Osteoblast (primary cell): ENCODE measurements at regions not wholly inside any gene's neighbourhood (a gene's known extent, or its start where the extent isn't known, plus 50 kb on each side); places are given as distances from the start of the nearest gene placed in this dataset.

ENCODE experiments used
- DNase-seq: peaks from one replicate; pipeline ENCODE4 v3.0.0; 2011; ENCODE audit warnings: low spot score, mixed read lengths; ENCODE audit not compliant: insufficient read length; ENCODE audit errors: missing footprints
- H2AFZ ChIP-seq: 2 replicates; pipeline ENCODE4 v1.6.0; 2011; ENCODE audit warnings: mild to moderate bottlenecking, low read length
- H3K27ac ChIP-seq: 2 replicates; pipeline ENCODE4 v1.5.1; 2011; ENCODE audit warnings: mild to moderate bottlenecking, low read depth, low read length, moderate library complexity
- H3K27me3 ChIP-seq: 2 replicates; pipeline ENCODE4 v1.6.0; 2012; ENCODE audit warnings: mild to moderate bottlenecking, control low read depth, inconsistent platforms, low read length, moderate library complexity; ENCODE audit not compliant: insufficient read depth
- H3K36me3 ChIP-seq: 2 replicates; pipeline ENCODE4 v1.5.1; 2011; ENCODE audit warnings: mild to moderate bottlenecking, low read length, control low read depth, moderate library complexity; ENCODE audit not compliant: insufficient read depth
- H3K4me1 ChIP-seq: 2 replicates; pipeline ENCODE4 v1.5.1; 2011; ENCODE audit warnings: mild to moderate bottlenecking, low read length, control low read depth, moderate library complexity; ENCODE audit not compliant: insufficient read depth
- H3K4me2 ChIP-seq: 2 replicates; pipeline ENCODE4 v1.6.0; 2011; ENCODE audit warnings: mild to moderate bottlenecking, low read length; ENCODE audit not compliant: insufficient read depth
- H3K4me3 ChIP-seq: fragments of 200-600 bp; sonication (generic); 3 replicates; pipeline ENCODE4 v1.5.1; 2012; ENCODE audit warnings: mild to moderate bottlenecking, low read length, inconsistent platforms; ENCODE audit not compliant: insufficient read depth
- H3K79me2 ChIP-seq: 2 replicates; pipeline ENCODE4 v1.6.0; 2012; ENCODE audit warnings: mild to moderate bottlenecking, low read length, control low read depth, inconsistent platforms; ENCODE audit not compliant: insufficient read depth
- H3K9me3 ChIP-seq: 2 replicates; pipeline ENCODE4 v1.5.1; 2011; ENCODE audit warnings: low read depth, low read length, control low read depth
- H4K20me1 ChIP-seq: 2 replicates; pipeline ENCODE4 v1.6.0; 2012; ENCODE audit warnings: mild to moderate bottlenecking, low read length, control low read depth; ENCODE audit not compliant: insufficient read depth
- TF ChIP-seq, protein P1 (sequence below): IDR thresholded peaks from 2 replicates; pipeline ENCODE4 v1.5.1; 2011; ENCODE audit warnings: mild to moderate bottlenecking, low read depth, low read length, moderate library complexity; ENCODE audit errors: extremely low read depth

GRCh38 chr2:181172676-181173075 is 192.3 kb downstream of the UBE2E3 start:
- TF ChIP-seq, protein P1, sequence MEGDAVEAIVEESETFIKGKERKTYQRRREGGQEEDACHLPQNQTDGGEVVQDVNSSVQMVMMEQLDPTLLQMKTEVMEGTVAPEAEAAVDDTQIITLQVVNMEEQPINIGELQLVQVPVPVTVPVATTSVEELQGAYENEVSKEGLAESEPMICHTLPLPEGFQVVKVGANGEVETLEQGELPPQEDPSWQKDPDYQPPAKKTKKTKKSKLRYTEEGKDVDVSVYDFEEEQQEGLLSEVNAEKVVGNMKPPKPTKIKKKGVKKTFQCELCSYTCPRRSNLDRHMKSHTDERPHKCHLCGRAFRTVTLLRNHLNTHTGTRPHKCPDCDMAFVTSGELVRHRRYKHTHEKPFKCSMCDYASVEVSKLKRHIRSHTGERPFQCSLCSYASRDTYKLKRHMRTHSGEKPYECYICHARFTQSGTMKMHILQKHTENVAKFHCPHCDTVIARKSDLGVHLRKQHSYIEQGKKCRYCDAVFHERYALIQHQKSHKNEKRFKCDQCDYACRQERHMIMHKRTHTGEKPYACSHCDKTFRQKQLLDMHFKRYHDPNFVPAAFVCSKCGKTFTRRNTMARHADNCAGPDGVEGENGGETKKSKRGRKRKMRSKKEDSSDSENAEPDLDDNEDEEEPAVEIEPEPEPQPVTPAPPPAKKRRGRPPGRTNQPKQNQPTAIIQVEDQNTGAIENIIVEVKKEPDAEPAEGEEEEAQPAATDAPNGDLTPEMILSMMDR, result no peak
- Histone ChIP-seq H3K4me2 (no peak overlapping the region), H3K4me3 (no peak overlapping the region), H3K79me2 (no peaks in the 10 kb centered on the region), H3K4me1 (no peaks in the 10 kb centered on the region), H2AFZ (no peak overlapping the region), H3K27ac (no peak overlapping the region), H3K36me3 (no peaks in the 10 kb centered on the region), H3K27me3 (no peaks in the 10 kb centered on the region), H4K20me1 (no peaks in the 10 kb centered on the region), H3K9me3 (no peaks in the 10 kb centered on the region)
- DNase-seq, result no peak

DNA sequence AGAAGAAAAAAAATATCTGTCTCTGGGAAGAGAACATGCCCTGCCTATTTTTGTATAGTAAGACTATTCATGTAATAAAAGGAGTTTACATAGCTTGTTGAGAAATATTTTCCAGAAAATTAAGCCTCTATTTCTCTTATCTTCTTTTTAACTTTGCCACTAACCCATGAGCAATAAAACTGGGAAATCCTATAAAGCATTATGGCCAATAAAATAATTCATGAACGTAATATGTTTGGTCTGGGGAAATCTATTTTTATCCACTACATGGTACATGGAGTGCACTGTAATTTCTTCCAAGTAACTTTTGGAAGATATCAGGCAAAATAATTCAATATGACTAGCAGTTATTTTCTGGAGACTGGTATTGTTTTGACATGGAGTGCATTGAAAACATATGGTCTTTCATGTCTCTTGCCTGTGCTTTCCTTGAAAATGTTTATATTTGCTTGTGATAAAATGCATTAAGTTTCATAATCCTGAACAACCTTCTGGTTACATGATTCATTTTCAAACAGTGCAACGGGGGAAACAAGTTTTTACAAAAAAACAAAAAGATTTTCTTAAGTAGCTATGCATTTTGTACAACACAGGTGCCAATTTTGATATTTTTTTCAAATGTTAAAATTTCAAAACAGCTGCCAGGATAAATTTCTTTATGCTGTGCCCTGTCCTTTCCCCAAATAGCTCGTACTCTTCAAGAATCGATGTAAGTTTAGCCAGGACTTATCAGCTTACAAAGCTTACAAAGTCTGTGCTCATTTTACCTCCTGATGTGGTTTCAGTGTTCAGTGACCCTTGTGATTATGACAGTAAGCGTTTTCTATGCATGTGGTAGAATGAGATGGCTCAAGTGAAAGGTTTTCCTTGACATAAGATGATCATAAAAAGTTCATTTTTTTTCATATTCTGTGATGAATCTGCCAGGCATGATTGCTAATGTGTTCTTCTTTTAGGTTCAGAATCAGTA is 194.5 kb downstream of the UBE2E3 start:
- no peak overlapping the region for H3K27ac ChIP-seq
- no peaks in the 10 kb centered on the region for H4K20me1 ChIP-seq
- H3K27me3 ChIP-seq, result no peaks in the 10 kb centered on the region
- no peak for DNase-seq
- TF ChIP-seq, protein P1, result no peak
- H3K4me2 ChIP-seq, result no peak overlapping the region
- H3K4me3 ChIP-seq, result no peak overlapping the region
- H3K36me3 ChIP-seq, result no peaks in the 10 kb centered on the region
- no peak overlapping the region for H2AFZ ChIP-seq
- no peaks in the 10 kb centered on the region for H3K9me3 ChIP-seq
- no peaks in the 10 kb centered on the region for H3K79me2 ChIP-seq
- H3K4me1 ChIP-seq, result no peaks in the 10 kb centered on the region

DNA sequence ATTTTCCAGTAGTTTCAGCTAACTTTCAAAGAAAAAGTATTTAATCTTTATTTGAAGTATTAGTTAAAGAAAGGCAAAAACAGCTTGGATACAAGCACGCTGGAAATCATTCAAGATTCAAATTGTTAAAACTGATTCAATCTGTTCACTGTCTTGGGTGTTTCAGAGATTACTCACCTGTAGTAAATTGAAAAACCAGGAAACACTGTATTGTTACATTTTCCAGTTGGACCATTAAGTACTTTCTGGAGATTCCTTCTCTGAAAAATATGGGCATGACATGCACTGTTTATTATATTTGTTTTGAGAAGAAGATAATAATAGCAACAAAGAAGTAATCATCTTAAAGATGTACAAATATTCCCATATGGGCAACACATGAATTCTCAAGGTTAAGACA is 196.1 kb downstream of the UBE2E3 start:
- H2AFZ ChIP-seq, result no peak overlapping the region
- no peak overlapping the region for H3K4me2 ChIP-seq
- H3K4me3 ChIP-seq, result no peak overlapping the region
- no peaks in the 10 kb centered on the region for H3K9me3 ChIP-seq
- H3K36me3 ChIP-seq, result no peaks in the 10 kb centered on the region
- no peaks in the 10 kb centered on the region for H3K79me2 ChIP-seq
- TF ChIP-seq, protein P1, result no peak
- no peak for DNase-seq
- no peaks in the 10 kb centered on the region for H4K20me1 ChIP-seq
- H3K27ac ChIP-seq, result no peak overlapping the region
- H3K4me1 ChIP-seq, result no peaks in the 10 kb centered on the region
- H3K27me3 ChIP-seq, result no peaks in the 10 kb centered on the region

DNA sequence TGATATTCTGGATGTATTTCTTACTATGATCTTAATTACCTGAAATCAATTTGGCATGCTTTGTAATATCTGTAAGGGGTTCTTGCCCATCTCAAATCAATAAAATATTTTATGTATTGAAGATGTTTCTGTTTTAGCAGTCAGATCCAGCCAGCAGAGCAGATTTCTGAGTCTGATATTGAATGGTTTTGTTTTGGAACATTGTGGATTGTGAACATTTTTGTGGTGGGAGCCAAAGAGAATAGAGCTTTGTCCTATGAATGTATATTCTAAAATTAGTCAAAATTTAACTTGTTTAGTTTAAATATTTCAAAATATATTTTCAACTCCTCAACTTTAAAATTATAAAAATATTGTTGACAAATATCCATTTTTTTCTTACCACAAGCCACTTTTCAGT is 197.0 kb downstream of the UBE2E3 start:
- Histone ChIP-seq H4K20me1 (no peaks in the 10 kb centered on the region), H3K79me2 (no peaks in the 10 kb centered on the region), H3K4me2 (no peak overlapping the region), H3K4me3 (no peak overlapping the region), H3K9me3 (no peaks in the 10 kb centered on the region), H3K4me1 (no peaks in the 10 kb centered on the region), H2AFZ (no peak overlapping the region), H3K27me3 (no peaks in the 10 kb centered on the region), H3K36me3 (no peaks in the 10 kb centered on the region), H3K27ac (no peak overlapping the region)
- DNase-seq, result no peak
- TF ChIP-seq, protein P1, result no peak
